KBM-7 (cell line): ENCODE measurements at regions not wholly inside any gene's neighbourhood (a gene's known extent, or its start where the extent isn't known, plus 50 kb on each side); places are given as distances from the start of the nearest gene placed in this dataset.
"Not testable (repeated sequence)": the region's sequence is repeated elsewhere in the genome, so short reads cannot be mapped to it uniquely, and the experiment has no call there.

Source experiments
- DNase-seq: peaks from one replicate; pipeline ENCODE4 v3.0.0-alpha.2; 2015
- in situ Hi-C: fragments of 300-500 bp; cut with MboI; formaldehyde crosslinking; loops from 2 replicates; pipeline ENCODE4 v1.14.3; 2020; ENCODE audit warnings: low sequenced_read_pairs, low pct_unique_long_range_greater_than_20kb, mixed read lengths

DNA sequence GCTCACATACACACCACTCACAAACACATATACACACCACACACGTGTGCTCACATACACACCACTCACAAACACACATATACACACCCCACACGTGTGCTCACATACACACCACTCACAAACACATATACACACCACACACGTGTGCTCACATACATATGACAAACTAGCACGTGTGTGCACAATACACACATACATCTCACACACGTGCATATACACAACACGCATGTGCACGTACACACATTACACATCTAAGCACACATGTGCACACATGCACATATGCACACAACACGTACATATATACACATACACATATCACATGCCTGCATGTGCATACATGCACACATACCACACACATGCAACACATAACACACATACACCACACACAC is 78.3 kb upstream of the FOXK1 start:
- in situ Hi-C loops, result no loop called here
- DNase-seq, result no peak

DNA sequence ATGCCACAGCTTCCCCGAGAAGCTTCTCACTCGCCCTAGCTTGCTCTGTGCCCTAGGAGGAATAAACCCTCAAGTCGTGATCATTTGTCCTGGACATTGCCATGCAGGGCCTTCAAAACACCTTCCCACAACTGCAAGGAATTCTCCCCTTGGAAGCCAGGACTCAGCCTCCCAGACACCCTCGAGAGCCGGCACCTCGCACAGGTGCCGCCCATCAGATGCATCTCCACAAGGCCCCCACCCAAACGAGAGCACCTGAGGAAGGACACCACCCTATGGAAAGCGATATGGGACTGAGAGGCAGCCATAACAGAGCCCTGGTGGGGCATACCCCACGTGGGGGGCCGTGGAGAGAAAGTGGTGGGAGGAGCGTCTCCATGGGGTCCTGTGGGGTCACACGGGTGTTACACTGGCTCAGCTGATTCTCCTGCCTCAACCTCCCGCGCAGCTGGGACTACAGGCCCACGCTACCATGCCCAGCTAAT is 77.6 kb upstream of the FOXK1 start:
- no peak for DNase-seq
- in situ Hi-C loops, result no loop called here

DNA sequence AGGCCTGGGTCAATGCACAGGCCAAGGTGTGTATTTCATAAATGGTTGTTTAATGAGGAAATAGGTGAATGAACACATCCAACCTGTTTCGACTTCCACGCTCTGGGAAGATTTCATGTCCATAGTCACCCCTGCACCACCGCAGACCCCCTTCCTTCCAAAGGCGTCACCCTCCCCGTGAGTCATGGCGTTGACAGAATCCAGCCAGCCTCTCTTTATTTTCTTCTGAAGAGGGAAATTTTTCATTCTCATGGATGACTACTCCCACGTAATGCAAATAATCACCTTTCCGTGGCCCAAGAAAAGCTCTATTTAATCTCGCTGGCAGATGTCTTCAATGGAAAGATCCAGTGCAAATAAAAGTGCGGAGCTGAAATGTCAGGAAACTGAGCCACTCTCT is 75.3 kb upstream of the FOXK1 start:
- in situ Hi-C loops, result no loop called here

DNA sequence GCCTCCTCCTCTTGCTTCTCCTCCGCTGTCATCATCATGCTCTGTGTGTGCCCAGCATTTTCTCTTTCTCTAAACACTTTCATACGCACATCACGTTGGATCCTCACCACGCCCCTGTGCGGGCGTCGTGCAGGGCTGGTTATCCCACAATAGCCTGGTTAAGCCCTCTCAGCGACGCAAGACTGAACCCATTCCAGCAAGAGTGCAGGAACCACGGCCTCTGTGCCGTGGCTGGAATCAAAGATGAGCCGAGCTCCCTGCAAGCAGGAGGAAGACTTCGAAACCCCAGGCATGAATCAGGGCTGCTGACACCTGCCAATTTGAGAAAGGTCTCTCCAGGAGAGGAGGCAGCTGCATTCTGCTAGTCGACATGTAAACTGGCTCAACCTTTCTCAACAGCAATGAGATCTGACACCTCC is 74.8 kb upstream of the FOXK1 start:
- in situ Hi-C loops, result no loop called here
- DNase-seq, result no peak

More for the DNA sequence above, 75.3 kb upstream of the FOXK1 start:
- DNase-seq, result no peak

DNA sequence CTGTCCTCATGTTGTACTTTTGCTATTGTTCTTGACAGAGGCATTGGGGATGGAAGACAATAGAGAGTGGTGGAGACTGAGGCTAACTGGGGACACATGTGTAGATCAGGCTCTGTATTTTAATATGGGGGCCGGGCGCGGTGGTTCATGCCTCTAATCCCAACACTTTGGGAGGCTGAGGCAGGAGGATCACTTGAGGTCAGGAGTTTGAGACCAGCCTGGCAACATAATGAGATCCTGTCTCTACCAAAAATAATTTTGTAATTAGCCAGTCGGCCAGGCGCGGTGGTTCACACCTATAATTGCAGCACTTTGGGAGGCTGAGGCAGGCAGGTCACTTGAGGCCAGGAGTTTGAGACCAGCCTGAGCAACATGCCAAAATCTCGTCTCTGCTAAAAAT is 72.5 kb upstream of the FOXK1 start:
- DNase-seq, in situ Hi-C loops: not testable (repeated sequence)

DNA sequence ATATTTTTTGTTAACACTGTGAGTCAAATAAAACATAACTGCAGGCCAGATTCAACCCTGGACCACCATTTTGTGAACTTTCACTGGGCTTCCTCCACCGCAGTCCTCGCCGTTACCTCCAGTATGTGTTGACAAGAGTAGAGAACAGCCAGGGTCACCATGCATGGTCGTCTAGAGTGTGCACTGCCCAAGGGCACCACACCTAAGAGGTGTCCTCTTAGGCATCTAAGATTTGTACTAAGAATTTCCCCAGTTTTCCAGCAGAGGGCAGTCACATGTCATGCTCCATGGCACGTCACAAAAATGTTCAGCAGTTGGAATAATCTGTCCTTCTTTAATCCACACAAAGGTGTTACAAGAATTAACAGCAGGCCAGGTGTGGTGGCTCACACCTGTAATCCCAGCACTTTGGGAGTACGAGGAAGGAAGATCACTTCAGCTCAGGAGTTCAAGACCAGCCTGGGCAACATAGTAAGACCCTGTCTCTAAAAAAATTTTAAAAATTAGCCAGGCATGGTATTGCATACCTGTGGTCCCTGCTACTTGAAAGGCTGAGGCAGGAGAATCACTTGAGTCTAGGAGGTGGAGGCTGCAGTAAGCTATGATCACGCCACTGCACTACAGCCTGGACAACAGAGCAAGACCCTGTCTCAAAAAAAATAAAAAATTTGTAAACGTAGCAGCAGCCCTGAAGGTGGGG is 71.2 kb upstream of the FOXK1 start:
- peak; percentile 74 for DNase-seq
- in situ Hi-C loops, result no loop called here

DNA sequence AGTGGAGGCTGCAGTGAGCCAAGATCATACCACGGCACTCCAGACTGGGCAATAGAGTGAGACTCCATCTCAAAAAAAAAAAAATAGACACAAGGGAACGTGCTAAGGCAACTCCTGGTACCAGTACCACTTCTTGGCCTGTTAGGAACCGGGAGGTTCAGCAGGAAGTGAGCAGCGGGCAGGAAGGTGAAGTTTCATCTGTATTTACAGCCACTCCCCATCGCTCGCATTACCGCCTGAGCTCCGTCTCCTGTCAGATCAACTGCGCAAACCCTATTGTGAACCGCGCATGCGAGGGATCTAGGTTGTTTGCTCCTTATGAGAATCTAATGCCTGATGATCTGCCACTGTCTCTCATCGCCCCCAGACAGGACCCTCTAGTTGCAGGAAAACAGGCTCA is 69.9 kb upstream of the FOXK1 start:
- DNase-seq, result no peak
- in situ Hi-C loops, result no loop called here

DNA sequence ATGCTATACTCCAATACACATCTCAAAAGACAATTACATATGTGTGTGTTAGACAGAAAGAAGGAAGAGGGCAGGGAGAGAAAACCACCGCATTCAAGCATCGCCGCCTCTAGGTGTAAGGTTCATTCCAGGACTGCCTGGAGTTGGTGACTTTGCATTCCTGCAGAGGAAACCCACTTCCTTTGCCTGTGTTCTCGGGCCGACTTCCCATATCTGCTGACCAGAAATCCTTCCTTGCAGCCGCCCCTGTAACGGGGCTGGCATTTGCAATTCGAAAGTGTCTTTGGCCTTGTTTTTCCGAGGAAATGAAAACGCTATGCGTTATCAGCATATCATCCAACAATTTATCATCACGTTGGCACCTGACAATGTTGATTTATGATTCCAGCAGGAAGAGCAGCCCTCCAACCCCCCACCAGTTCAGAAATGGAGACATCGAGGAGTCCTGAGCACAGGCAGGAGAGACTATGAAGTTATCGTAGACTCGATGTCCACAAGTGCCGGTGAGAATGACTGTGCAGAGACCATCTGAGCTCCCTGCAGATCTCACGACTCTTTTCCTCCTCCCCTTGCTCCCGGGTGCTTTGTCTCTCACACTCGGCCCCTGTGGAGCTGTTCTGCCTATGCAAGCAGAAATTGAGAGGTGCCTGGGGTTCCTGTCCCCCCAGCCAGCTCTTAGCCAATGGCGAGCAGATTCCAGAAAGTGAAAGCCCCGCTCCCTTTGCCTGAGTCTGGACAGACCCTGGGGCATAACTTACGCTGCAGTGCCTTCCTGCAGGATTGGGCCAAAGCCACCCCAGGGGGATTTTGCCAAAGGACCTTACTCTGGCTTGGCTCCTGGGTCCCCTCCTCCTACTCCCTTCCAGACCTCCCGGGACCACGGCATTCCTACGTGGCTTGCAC is 68.9 kb upstream of the FOXK1 start:
- in situ Hi-C loops, result no loop called here
- DNase-seq, result peak; percentile 89

DNA sequence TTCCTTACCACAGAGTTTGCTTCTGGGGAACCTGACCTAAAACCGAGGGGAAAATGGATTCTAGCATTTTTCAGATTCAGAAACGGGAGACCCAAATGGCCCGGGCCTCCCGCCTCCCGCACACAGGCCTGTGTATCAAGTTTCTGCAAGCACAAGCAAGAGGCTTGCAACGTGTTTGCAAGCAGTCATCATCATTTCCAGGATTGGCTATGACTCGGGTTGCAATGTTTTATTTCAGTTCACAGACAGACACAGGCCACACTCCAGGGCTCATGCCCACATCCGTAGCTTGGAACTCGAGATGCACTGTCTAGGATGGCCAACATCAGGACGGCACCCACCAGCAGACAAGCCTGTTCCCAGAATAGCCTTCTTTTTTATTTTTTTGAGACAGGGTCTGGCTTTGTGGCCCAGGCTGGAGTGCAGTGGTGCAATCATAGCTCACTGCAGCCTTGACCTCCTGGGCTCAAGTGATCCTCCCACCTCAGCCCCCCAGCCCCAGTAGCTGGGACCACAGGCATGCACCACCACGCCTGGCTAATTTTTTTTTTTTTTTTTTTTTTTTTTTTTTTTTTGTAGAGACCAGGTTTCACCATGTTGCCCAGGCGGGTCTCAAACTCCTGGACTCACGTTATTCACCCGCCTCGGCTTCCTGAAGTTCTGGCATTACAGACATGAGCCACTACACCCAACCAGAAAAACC is 68.1 kb upstream of the FOXK1 start:
- in situ Hi-C loops, result no loop called here
- peak; percentile 15 for DNase-seq

DNA sequence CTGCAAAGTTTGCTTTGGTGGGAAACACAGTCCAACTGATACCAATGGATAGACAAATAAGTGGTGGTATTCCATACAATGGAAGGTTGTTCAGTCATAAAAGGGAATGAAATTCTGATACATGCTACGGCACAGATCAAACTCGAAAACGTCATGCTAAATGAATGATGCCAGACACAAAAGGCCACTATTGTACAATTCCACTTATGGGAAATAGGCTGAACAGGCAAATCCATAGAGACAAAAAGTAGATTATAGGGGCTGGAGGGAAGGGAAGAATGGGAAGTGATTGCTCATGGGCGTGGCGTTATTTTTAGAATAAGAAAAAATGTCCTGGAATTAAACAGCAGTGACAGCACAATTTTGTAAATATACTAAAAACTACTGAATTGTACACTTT is 66.0 kb upstream of the FOXK1 start:
- in situ Hi-C loops, result no loop called here
- DNase-seq, result no peak

DNA sequence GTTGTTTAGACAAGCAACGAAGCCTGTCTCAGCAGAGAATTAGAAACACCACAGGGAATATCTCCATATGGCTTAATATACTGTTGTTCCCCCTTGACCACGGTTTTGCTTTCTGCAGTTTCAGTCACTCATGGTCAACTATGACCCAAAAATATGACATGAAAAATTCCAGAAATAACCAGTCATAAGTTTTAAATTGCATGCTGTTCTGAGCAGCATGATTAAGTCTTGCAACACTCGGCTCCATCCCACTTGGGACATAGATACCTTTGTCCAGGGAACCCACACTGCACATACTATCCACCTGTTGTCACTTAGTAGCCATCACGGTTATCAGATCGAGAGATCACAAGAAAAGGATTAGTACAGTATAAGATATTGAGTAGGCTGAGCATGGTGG is 60.7 kb upstream of the FOXK1 start:
- in situ Hi-C loops, result no loop called here
- DNase-seq, result no peak

DNA sequence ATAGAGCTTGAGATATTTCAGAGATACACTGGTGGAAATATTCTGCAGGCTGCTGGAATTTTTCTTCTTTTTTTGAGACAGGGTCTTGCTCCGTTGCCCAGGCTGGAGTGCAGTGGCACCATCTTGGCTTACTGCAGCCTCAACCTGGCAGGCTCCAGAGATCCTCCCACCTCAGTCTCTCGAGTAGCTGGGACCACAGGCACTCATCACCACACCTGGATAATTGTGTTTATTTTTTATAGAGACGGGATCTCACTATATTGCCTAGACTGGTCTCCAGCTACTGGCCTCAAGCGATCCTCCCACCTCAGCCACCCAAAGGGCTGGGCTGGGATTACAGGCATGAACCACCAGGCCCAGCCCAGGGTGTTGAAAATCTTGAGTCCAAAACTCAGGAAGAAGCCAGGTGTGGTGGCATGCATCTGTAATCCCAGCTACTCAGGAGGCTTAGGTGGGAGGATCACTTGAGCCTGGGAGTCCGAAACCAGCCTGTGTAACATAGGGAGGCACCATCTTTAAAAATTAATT is 55.7 kb upstream of the FOXK1 start:
- in situ Hi-C loops, result no loop called here
- DNase-seq, result no peak

DNA sequence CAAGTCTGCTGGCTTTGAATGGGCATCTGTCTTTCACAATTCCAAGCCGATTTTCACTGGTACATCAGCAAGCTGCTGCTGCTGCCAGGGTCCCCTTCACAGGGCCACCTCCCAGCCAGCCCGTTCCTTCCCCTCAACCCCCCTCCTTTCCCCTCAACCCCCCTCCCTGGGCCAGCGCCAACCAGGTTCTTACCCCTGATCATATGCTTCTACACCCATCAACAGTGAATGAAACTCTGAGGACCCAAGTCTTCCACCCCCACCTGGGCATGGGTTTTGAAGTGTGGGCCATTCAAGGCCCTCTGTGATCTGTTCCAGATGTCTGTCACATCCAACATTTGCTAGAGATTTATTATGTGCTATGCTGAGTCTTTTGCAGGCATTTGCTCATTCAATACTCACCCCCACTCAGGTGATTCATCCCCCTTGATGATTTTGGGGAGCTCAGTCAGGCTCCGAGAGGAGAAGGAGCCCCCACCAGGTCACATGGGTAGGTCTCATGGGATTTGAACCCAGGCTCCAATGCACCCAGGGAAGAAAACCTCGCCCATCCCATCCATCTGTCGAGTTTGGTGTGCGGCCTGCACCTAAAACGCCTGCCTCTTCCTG is 52.7 kb upstream of the FOXK1 start:
- no peak for DNase-seq
- in situ Hi-C loops, result no loop called here

DNA sequence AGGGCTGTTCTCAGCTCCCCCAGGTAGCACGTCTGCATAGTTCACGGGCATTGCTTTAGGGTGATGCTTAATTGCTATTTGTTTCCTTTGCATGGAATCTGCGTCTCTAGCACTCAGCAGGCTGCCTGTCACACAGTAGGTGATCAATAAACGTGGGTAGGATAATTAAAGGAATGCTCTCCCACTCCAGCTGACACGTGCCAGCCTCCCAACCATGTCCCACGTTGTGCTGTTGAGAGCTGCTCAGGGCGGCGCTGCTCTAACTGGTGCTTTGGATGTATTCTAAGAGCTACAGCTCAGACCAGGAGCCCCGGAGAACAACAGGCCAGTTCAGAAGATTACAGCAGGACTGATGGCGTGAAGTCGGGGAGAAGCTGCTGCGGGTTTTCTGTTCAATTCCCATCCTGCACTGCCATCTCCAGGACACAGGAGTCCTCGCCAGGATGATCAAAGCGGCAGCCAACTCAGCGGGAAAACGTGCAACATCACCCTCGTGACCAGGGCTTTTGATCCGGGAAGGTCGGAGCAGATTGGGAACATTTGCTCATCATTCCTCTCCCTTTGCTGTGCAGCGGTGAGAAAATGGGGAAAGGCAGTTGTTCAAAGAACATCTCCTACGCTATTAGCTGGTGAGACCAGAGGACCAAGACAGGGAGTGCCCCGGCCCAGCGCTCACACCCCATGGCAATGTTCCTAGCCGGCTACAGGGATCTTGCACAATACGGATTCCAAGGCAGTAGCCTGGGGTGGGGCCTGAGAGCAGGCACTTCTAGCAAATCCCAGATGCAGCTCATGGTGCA is 50.5 kb upstream of the FOXK1 start:
- in situ Hi-C loops, result no loop called here
- DNase-seq, result peak; percentile 45
